GM12878 (cell line): ENCODE measurements at regions not wholly inside any gene's neighbourhood (a gene's known extent, or its start where the extent isn't known, plus 50 kb on each side); places are given as distances from the start of the nearest gene placed in this dataset.

Experiments
- EZH2 ChIP-seq: IDR thresholded peaks from 2 replicates; pipeline ENCODE4 v1.6.1; 2012; ENCODE audit warnings: low read depth, mild to moderate bottlenecking, control low read depth, inconsistent platforms, low read length, borderline replicate concordance; ENCODE audit not compliant: control insufficient read depth
- SMC3 ChIP-seq: IDR thresholded peaks from 2 replicates; pipeline ENCODE4 v1.6.1; 2011; ENCODE audit warnings: low read length, improper control_type of control experiment, borderline replicate concordance
- TF ChIP-seq, protein P1 (sequence below): fragments of 450-650 bp; formaldehyde crosslinking; IDR thresholded peaks from 2 replicates; pipeline ENCODE4 v1.4.0; 2020; ENCODE audit warnings: mild to moderate bottlenecking, moderate library complexity

DNA sequence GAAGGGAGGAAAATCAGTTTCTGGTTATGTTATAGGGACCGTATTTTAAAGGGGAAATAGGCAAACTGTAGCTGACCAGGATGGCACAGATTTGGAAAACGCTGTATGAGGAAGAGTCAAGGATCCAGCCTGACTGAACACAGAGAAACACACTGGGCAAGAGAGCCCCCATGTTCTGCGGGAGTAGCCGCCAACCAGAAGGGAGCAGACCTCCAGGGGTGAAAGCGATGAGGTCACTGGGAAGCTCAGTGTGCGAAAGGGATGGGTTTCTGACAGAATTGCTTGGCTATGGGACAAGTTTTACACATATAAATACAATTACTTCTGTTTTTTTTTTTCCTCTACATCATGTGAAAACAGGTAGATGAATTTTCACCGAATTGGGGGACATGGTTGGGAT lies 291.6 kb upstream of the PODXL start:
- TF ChIP-seq, protein P1, sequence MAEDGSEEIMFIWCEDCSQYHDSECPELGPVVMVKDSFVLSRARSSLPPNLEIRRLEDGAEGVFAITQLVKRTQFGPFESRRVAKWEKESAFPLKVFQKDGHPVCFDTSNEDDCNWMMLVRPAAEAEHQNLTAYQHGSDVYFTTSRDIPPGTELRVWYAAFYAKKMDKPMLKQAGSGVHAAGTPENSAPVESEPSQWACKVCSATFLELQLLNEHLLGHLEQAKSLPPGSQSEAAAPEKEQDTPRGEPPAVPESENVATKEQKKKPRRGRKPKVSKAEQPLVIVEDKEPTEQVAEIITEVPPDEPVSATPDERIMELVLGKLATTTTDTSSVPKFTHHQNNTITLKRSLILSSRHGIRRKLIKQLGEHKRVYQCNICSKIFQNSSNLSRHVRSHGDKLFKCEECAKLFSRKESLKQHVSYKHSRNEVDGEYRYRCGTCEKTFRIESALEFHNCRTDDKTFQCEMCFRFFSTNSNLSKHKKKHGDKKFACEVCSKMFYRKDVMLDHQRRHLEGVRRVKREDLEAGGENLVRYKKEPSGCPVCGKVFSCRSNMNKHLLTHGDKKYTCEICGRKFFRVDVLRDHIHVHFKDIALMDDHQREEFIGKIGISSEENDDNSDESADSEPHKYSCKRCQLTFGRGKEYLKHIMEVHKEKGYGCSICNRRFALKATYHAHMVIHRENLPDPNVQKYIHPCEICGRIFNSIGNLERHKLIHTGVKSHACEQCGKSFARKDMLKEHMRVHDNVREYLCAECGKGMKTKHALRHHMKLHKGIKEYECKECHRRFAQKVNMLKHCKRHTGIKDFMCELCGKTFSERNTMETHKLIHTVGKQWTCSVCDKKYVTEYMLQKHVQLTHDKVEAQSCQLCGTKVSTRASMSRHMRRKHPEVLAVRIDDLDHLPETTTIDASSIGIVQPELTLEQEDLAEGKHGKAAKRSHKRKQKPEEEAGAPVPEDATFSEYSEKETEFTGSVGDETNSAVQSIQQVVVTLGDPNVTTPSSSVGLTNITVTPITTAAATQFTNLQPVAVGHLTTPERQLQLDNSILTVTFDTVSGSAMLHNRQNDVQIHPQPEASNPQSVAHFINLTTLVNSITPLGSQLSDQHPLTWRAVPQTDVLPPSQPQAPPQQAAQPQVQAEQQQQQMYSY: no peak
- no peak for TF ChIP-seq EZH2
- no peak for TF ChIP-seq SMC3
